A673 (cell line): ENCODE measurements at regions not wholly inside any gene's neighbourhood (a gene's known extent, or its start where the extent isn't known, plus 50 kb on each side); places are given as distances from the start of the nearest gene placed in this dataset.

Source experiments
- BruUV-seq: library from RNA; stranded (reverse); fragments of 400-500 nt; replicated peaks from 2 replicates; lab custom pipeline; 2021; lab: Mats Ljungman, UMichigan
- CTCF ChIA-PET: fragments of 300-600 bp; sonication (Branson Sonifier 250); formaldehyde crosslinking; loops from one replicate; lab custom pipeline; 2022; ENCODE audit warnings: antibody characterized with exemption; lab: Charles Lee
- POLR2A ChIA-PET: fragments of 300-600 bp; sonication (Branson Sonifier 250); formaldehyde crosslinking; loops from one replicate; lab custom pipeline; 2022; ENCODE audit warnings: antibody characterized with exemption; ENCODE audit not compliant: low non-redundant PET; lab: Charles Lee
- DNase-seq: peaks from one replicate; pipeline ENCODE4 v3.0.0-alpha.2; 2015; ENCODE audit warnings: low spot score
- H3K27ac ChIP-seq: fragments of 200-600 bp; sonication (generic); 2 replicates; pipeline ENCODE4 v1.5.1; 2016; ENCODE audit warnings: mixed run types, low read depth, mild to moderate bottlenecking, mixed read lengths, antibody characterized with exemption, low read length; ENCODE audit not compliant: poor library complexity, severe bottlenecking
- H3K27me3 ChIP-seq: fragments of 200-600 bp; sonication (generic); replicated peaks from 2 replicates; pipeline ENCODE4 v1.6.1; 2017; ENCODE audit warnings: mixed run types, low read depth, mild to moderate bottlenecking, mixed read lengths, antibody characterized with exemption, low read length; ENCODE audit not compliant: insufficient read depth, poor library complexity
- H3K36me3 ChIP-seq: fragments of 200-600 bp; sonication (generic); 2 replicates; pipeline ENCODE4 v1.6.1; 2016; ENCODE audit warnings: mixed run types, mild to moderate bottlenecking, mixed read lengths, antibody characterized with exemption, low read length; ENCODE audit not compliant: insufficient read depth, poor library complexity, severe bottlenecking
- H3K4me1 ChIP-seq: fragments of 200-600 bp; sonication (generic); 2 replicates; pipeline ENCODE4 v1.6.1; 2017; ENCODE audit warnings: mixed run types, mild to moderate bottlenecking, mixed read lengths, antibody characterized with exemption, low read length; ENCODE audit not compliant: insufficient read depth, poor library complexity, severe bottlenecking
- H3K4me3 ChIP-seq: fragments of 200-600 bp; sonication (generic); 2 replicates; pipeline ENCODE4 v1.5.1; 2016; ENCODE audit warnings: low read depth, mixed run types, mild to moderate bottlenecking, mixed read lengths, low read length; ENCODE audit not compliant: poor library complexity, severe bottlenecking
- H3K9me3 ChIP-seq: fragments of 200-600 bp; sonication (generic); 2 replicates; pipeline ENCODE4 v1.6.1; 2016; ENCODE audit warnings: mixed run types, low read depth, mild to moderate bottlenecking, mixed read lengths, antibody characterized with exemption, low read length; ENCODE audit not compliant: poor library complexity, severe bottlenecking
- EZH2 ChIP-seq: fragments of 200-600 bp; sonication (generic); IDR thresholded peaks from 2 replicates; pipeline ENCODE4 v1.6.1; 2017; ENCODE audit warnings: borderline replicate concordance, low read depth, mild to moderate bottlenecking, mixed read lengths, antibody characterized with exemption, low read length; ENCODE audit not compliant: poor library complexity, severe bottlenecking
- intact Hi-C: fragments of 100-400 bp; cut with micrococcal nuclease; formaldehyde crosslinking; loops from one replicate; pipeline ENCODE4 v1.10.0; 2022; ENCODE audit not compliant: unreplicated experiment
- TF ChIP-seq, protein P1 (sequence below): fragments of 300-800, 200-600 bp; sonication (generic); conservative IDR thresholded peaks from 2 replicates; pipeline ENCODE4 v1.5.1; 2017; ENCODE audit warnings: low read depth, mild to moderate bottlenecking, antibody characterized with exemption, low read length, moderate library complexity, mixed read lengths

DNA sequence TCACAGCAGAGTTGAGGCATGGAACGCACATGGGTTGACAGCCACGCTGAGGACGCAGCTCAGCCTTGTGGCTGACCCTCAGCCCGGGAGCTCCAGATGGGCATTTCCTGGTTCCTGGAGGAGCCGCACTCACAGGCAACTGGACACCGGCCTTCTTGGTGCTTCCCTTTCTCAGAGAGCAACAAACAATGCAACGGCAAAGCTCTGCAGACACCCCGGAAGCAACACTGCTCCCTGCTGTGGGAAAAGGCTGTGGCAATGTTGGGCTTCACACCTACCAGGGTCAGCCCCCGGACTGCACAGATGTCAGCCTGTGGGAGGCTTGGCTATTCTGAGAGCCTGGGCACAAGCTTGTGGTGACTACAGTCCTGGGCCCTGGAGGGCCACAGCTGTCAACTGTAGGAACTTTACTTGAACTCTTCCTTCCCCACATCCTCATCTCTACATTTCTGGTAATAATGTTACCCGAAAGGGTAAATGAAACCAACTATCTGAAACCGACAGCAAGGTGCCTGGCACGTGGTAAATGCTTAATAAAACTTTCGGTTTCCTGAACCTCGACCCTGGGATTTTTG lies 597.5 kb upstream of the MKI67 start:
- TF ChIP-seq, protein P1, sequence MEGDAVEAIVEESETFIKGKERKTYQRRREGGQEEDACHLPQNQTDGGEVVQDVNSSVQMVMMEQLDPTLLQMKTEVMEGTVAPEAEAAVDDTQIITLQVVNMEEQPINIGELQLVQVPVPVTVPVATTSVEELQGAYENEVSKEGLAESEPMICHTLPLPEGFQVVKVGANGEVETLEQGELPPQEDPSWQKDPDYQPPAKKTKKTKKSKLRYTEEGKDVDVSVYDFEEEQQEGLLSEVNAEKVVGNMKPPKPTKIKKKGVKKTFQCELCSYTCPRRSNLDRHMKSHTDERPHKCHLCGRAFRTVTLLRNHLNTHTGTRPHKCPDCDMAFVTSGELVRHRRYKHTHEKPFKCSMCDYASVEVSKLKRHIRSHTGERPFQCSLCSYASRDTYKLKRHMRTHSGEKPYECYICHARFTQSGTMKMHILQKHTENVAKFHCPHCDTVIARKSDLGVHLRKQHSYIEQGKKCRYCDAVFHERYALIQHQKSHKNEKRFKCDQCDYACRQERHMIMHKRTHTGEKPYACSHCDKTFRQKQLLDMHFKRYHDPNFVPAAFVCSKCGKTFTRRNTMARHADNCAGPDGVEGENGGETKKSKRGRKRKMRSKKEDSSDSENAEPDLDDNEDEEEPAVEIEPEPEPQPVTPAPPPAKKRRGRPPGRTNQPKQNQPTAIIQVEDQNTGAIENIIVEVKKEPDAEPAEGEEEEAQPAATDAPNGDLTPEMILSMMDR: no peak
- no peak for TF ChIP-seq EZH2
- no peak overlapping the region for H3K4me3 ChIP-seq
- H3K27me3 ChIP-seq: no peaks in the 10 kb centered on the region
- no peaks in the 10 kb centered on the region for H3K36me3 ChIP-seq
- no peak for DNase-seq
- H3K4me1 ChIP-seq: peaks cover 6% of the 10 kb centered on the region
- CTCF ChIA-PET: no interaction called here
- no peak overlapping the region for H3K27ac ChIP-seq
- intact Hi-C loops: no loop called here
- BruUV-seq: no TSS peak
- no peaks in the 10 kb centered on the region for H3K9me3 ChIP-seq
- POLR2A ChIA-PET: no interaction called here

DNA sequence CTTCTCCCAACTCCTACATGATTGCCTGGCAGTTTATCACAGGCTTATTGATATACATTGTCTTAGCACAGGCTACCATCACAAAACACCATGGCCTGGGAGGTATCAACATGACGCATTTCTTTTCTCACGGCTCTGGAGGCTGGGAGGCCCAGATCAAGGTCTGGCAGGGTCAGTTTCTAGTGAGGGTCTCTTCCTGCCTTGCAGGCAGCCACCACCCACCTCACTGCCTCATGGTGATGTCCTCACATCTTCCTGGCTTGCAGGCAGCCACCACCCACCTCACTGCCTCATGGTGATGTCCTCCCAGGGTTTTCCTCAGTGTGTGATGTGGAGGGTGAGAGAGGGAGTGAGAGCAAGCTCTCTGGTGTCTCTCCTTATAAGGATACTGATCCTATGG lies 599.3 kb upstream of the MKI67 start:
- Histone ChIP-seq H3K27ac (no peak overlapping the region), H3K27me3 (no peaks in the 10 kb centered on the region), H3K4me3 (no peak overlapping the region), H3K4me1 (peaks cover 11% of the 10 kb centered on the region), H3K36me3 (no peaks in the 10 kb centered on the region), H3K9me3 (no peaks in the 10 kb centered on the region)
- no peak for DNase-seq
- TF ChIP-seq EZH2: no peak
- TF ChIP-seq, protein P1: no peak
- ChIA-PET POLR2A (interaction anchor here (0.7 kb wide), 1 partner anchor 47 kb away, joined by 3 read pairs; no protein-coding TSS in a partner anchor), CTCF (no interaction called here)
- no TSS peak for BruUV-seq
- intact Hi-C loops: no loop called here

DNA sequence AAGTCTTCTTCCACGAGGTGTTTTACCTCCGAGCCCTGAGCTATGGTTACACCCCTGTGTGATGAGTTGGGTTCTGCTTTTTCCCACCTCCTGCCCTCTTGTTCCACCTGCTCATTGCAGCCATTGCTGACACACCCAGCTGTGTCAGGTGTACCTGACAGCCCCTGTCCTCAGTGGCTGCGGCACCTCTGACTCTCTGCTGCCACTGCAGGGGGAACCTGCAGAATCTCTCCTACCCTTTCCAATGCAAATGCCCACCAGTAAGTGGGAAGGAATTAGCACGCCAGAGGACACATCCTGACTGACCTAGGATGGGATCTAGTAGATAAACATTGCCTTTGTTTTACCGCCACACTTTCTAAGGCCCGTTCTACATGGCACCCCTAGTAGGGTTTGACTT lies 600.9 kb upstream of the MKI67 start:
- Histone ChIP-seq H3K9me3 (no peaks in the 10 kb centered on the region), H3K4me3 (no peak overlapping the region), H3K27ac (no peak overlapping the region), H3K4me1 (peaks cover 9% of the 10 kb centered on the region), H3K36me3 (no peaks in the 10 kb centered on the region), H3K27me3 (no peaks in the 10 kb centered on the region)
- no TSS peak for BruUV-seq
- TF ChIP-seq, protein P1: no peak
- no peak for TF ChIP-seq EZH2
- DNase-seq: no peak
- ChIA-PET POLR2A (no interaction called here), CTCF (no interaction called here)
- intact Hi-C loops: no loop called here
